Right lobe of liver (tissue), 4 donors: ENCODE measurements at regions not wholly inside any gene's neighbourhood (a gene's known extent, or its start where the extent isn't known, plus 50 kb on each side); places are given as distances from the start of the nearest gene placed in this dataset.

Experiments
- POLR2A ChIP-seq: fragments of 450-650 bp; IDR thresholded peaks from one replicate; pipeline ENCODE4 v1.6.1; 2017; ENCODE audit warnings: antibody characterized with exemption, mild to moderate bottlenecking
- TF ChIP-seq, protein P1 (sequence below), 4 donors: fragments of 200-600 bp in 3 of 4; fragments of 450-650 bp in 1 of 4; IDR thresholded peaks; one replicate each; pipeline versions ENCODE4 v1.5.1 to v1.8.0; 2016 to 2022; ENCODE audit warnings: antibody characterized with exemption in 4 of 4, mild to moderate bottlenecking in 2 of 4
- donor health status: DM: no; HTN: no; CAD: no.
- donor health status: DM: no; HTN: no; CAD: no.
- donor health status: DM: no; HTN: yes; CAD: no.

GRCh38 chr13:76036176-76036575, 400.0 kb downstream of the LMO7 start:
- TF ChIP-seq, protein P1, sequence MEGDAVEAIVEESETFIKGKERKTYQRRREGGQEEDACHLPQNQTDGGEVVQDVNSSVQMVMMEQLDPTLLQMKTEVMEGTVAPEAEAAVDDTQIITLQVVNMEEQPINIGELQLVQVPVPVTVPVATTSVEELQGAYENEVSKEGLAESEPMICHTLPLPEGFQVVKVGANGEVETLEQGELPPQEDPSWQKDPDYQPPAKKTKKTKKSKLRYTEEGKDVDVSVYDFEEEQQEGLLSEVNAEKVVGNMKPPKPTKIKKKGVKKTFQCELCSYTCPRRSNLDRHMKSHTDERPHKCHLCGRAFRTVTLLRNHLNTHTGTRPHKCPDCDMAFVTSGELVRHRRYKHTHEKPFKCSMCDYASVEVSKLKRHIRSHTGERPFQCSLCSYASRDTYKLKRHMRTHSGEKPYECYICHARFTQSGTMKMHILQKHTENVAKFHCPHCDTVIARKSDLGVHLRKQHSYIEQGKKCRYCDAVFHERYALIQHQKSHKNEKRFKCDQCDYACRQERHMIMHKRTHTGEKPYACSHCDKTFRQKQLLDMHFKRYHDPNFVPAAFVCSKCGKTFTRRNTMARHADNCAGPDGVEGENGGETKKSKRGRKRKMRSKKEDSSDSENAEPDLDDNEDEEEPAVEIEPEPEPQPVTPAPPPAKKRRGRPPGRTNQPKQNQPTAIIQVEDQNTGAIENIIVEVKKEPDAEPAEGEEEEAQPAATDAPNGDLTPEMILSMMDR (IDR thresholded peaks at IDR 0.05), result no peak
- no peak for TF ChIP-seq POLR2A
